ENCODE measurements at regions not wholly inside any gene's neighbourhood (a gene's known extent, or its start where the extent isn't known, plus 50 kb on each side); places are given as distances from the start of the nearest gene placed in this dataset.
"Not testable (repeated sequence)": the region's sequence is repeated elsewhere in the genome, so short reads cannot be mapped to it uniquely, and the experiment has no call there.

DNA sequence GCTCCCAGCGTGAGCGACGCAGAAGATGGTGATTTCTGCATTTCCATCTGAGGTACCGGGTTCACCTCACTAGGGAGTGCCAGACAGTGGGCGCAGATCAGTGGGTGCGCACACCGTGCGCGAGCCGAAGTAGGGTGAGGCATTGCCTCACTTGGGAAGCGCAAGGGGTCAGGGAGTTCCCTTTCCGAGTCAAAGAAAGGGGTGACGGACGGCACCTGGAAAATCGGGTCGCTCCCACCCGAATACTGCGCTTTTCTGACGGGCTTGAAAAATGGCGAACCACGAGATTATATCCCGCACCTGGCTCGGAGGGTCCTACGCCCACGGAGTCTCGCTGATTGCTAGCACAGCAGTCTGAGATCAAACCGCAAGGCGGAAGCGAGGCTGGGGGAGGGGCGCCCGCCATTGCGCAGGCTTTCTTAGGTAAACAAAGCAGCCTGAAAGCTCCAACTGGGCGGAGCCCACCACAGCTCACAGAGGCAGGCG, 175.8 kb downstream of the PPP1R3A start:
- not testable (repeated sequence) for TF ChIP-seq POLR2AphosphoS5, POLR2A (IDR thresholded peaks at IDR 0.05)
- TF ChIP-seq, protein P1, sequence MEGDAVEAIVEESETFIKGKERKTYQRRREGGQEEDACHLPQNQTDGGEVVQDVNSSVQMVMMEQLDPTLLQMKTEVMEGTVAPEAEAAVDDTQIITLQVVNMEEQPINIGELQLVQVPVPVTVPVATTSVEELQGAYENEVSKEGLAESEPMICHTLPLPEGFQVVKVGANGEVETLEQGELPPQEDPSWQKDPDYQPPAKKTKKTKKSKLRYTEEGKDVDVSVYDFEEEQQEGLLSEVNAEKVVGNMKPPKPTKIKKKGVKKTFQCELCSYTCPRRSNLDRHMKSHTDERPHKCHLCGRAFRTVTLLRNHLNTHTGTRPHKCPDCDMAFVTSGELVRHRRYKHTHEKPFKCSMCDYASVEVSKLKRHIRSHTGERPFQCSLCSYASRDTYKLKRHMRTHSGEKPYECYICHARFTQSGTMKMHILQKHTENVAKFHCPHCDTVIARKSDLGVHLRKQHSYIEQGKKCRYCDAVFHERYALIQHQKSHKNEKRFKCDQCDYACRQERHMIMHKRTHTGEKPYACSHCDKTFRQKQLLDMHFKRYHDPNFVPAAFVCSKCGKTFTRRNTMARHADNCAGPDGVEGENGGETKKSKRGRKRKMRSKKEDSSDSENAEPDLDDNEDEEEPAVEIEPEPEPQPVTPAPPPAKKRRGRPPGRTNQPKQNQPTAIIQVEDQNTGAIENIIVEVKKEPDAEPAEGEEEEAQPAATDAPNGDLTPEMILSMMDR (IDR thresholded peaks at IDR 0.05), result not testable (repeated sequence)

Measured in breast epithelium (tissue), 3 donors.